Testis (tissue), 2 donors: ENCODE measurements at regions not wholly inside any gene's neighbourhood (a gene's known extent, or its start where the extent isn't known, plus 50 kb on each side); places are given as distances from the start of the nearest gene placed in this dataset.

Source experiments
- POLR2A ChIP-seq: fragments of 450-650 bp; IDR thresholded peaks from one replicate; pipeline ENCODE4 v1.6.1; 2017; ENCODE audit warnings: antibody characterized with exemption, mild to moderate bottlenecking, moderate library complexity
- TF ChIP-seq, protein P1 (sequence below), 3 experiments: fragments of 450-650 bp in 2 of 3; fragments of 200-600 bp in 1 of 3; sonication (generic) in 1 of 3; IDR thresholded peaks; one replicate each; pipeline ENCODE4 v1.5.1; 2016 to 2019; ENCODE audit warnings: antibody characterized with exemption in 3 of 3, mild to moderate bottlenecking in 2 of 3, moderate library complexity in 1 of 3

DNA sequence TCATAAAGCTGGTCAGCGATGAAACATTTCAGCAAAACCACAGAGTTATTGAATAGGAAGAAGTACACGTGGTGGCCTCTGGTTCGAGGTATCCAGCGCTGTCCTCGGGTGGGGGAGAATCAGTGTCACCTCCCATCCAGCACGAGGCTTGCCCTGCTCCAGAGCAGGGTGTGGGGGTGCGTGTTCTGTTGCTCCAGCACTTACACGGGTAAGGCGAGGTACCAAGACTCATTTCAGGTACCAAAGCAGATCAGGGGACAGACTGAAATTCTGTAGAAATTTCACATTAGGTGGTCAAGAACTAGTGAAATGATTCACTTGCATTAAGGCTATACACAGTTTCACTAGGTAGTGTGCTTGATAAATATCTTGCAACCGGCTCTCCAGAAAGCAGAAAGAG lies 164.2 kb upstream of the SOX1 start:
- TF ChIP-seq, protein P1, sequence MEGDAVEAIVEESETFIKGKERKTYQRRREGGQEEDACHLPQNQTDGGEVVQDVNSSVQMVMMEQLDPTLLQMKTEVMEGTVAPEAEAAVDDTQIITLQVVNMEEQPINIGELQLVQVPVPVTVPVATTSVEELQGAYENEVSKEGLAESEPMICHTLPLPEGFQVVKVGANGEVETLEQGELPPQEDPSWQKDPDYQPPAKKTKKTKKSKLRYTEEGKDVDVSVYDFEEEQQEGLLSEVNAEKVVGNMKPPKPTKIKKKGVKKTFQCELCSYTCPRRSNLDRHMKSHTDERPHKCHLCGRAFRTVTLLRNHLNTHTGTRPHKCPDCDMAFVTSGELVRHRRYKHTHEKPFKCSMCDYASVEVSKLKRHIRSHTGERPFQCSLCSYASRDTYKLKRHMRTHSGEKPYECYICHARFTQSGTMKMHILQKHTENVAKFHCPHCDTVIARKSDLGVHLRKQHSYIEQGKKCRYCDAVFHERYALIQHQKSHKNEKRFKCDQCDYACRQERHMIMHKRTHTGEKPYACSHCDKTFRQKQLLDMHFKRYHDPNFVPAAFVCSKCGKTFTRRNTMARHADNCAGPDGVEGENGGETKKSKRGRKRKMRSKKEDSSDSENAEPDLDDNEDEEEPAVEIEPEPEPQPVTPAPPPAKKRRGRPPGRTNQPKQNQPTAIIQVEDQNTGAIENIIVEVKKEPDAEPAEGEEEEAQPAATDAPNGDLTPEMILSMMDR (IDR thresholded peaks at IDR 0.05), result no peak
- no peak for TF ChIP-seq POLR2A
